ENCODE measurements at regions not wholly inside any gene's neighbourhood (a gene's known extent, or its start where the extent isn't known, plus 50 kb on each side); places are given as distances from the start of the nearest gene placed in this dataset.

GRCh38 chr7:89994483-89994882 lies 159.8 kb upstream of the STEAP1 start:
- TF ChIP-seq EZH2 (IDR thresholded peaks at IDR 0.05; ENCODE audit: insufficient read depth, poor library complexity, severe bottlenecking) (no peak), EZH2phosphoT487 (IDR thresholded peaks at IDR 0.05; ENCODE audit: insufficient read depth, low read depth) (no peak)

Measured in GM23248 (cell line).